ENCODE measurements at regions not wholly inside any gene's neighbourhood (a gene's known extent, or its start where the extent isn't known, plus 50 kb on each side); places are given as distances from the start of the nearest gene placed in this dataset.
"Not testable (repeated sequence)": the region's sequence is repeated elsewhere in the genome, so short reads cannot be mapped to it uniquely, and the experiment has no call there.

DNA sequence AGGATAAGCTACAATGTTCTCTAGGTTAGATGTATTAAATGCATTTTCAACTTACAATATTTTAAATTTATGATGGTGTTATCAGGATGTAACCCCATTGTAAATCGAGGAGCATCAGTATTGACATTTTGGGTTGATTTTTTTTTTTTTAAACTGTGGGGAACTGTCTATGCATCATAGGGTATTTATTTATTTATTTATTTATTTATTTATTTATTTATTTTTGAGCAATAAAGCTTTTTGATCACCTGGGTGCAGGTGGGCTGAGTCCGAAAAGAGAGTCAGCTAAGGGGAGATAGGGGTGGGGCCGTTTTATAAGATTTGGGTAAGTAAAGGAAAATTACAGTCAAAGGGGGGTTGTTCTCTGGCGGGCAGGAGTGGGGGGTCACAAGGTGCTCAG is 367.5 kb downstream of the OXSM start:
- DNase-seq (ENCODE audit: low read depth) = not testable (repeated sequence)

DNA sequence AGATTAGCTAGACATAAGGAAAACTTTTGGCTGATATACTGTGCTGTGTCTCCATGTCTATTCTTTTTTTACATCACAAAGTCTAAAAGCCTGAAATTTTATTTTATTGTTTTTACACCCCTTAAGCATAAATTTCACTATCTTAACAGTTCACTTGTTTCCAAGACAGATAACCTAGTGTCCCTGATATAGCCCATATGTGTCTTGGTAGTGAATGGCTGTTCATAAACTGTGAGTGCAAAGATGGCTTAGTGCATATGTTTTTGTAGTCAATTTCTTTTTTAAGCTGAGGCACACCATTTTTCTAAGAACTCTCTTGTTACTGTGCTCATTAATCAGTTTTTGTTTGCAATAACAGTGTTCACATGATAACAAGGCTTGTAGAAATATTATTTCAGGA is 381.1 kb downstream of the OXSM start:
- DNase-seq (ENCODE audit: low read depth) = no peak

DNA sequence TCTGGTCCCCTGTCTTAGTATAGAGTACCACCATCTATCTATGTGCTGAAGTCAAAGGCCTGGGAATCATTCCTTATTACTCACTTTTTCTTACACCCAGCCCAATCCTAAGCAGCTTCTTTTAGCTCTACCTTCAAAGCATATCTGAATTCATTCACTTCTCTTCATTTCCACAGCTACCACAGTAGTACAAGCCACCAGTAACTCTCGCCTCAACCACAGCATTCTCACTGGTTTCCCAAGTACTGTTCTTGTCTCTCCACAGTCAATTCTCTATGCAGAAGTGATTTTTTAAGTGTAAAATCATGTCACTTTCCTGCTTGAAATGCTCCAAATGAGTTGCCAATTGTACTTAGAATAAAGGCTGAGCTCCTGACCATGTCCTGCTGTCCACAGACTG is 401.7 kb downstream of the OXSM start:
- DNase-seq (ENCODE audit: low read depth) = no peak

DNA sequence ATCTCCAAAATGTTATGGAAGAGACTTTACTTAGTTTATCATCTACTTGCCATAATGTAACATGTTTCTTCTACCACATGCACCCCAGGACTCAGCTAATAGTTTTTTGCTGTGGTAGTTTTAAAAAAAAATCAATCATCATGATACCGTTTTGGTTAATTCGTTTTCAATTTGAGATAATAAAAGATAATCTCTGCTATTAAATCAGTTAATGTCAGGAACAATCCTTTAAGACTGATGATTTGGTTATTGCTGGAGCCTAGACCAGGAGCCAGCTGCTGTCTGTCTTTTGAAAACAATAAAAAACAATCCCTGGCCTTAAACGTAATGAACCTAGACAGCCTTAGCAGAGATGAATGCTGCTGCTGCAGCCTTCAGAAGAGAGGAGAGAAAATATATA is 403.7 kb downstream of the OXSM start:
- no peak for DNase-seq (ENCODE audit: low read depth)

DNA sequence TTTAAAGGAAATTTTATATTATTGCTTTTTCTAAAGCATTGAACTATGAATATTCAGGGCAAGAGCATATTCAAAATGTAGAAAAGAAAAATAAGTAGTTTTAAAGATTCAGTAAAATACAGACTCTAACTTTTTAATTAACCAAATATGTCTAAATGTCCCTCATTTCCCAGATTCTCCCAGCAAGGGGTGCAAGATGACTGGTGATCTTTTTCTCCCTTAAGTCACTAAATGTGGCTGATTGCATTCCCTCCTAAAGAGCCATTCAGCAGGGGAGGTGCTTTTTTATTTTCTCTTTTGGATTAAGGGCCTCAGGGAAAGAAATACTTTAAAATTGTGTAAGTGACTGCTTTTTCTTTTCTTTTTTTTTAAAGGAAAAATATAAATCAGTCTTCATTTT is 406.9 kb downstream of the OXSM start:
- DNase-seq (ENCODE audit: low read depth) = no peak

DNA sequence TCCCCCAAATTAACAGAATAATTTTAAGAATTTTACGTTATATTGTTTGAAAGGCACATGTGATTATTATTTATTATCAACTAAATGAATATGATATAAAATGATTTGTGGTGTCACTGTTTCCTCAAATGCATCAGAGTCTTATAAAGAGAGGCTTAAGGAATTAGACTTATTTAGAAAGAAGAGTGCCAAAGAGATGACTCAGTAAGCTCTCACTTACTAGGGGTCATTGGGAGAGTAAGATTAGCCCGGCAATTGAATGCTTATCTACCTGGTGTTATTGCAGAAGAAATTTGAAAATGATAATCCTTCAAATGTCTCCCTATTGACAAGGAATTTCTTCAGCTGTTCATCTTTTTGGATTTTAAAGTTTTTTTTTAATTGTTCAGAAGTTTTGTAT is 408.7 kb downstream of the OXSM start:
- DNase-seq (ENCODE audit: low read depth) = no peak

DNA sequence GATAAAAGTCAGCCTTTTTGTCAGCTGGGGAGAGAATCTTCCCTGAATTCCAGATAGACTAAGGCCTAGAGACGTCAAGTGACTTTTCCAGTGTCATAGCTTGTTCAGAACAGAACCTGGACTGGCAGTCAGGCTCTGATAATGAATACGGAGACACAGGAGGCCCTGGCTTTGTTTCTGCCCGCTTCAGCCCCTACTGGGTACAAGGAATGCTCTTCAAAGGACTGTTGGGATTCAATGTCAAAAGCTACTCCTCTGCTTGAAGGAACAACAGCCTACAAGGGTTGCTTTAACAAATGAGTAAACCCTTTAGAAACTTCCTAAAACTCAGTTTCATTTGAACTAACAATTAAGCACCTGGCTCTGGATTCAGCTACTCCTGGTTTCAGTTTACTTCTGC is 412.3 kb downstream of the OXSM start:
- no peak for DNase-seq (ENCODE audit: low read depth)

DNA sequence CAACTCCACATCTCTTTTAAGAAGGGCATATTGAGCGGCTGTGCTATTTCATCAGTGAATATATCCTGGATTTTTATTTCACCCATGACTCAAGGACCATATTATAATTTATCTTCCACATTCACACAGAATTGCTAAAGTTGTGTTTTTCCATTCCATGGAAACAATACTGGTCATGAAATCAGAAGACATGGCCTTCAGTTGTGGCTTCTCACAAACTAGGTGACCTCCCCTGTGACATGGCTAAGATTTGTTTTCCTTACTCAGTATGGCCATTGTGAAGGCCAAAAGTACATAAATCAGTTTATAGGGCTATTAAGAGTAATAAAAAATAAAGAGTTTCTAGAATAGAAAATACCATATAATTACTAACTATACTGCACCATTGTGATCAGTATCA is 415.6 kb downstream of the OXSM start:
- no peak for DNase-seq (ENCODE audit: low read depth)

DNA sequence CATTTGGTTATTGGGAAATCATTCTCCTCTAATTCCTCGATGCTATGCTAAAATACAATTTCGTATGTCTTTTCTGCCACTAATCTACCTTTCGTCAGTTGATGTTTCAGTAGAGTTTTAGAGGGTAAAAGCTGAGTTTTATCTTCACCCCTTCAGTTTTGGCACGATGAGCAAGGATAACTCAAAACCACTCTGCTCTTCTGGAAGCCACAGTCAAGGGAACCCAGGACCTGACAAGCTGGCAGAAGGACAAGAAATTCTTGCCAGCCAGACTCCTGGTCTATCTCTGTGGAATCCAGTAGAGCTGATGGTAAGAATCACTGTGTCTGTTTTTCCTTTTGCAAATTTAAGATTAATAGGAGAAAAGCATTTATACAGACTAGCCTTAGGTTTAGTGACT is 414.4 kb upstream of the LRRC3B start:
- DNase-seq (ENCODE audit: low read depth) = no peak

DNA sequence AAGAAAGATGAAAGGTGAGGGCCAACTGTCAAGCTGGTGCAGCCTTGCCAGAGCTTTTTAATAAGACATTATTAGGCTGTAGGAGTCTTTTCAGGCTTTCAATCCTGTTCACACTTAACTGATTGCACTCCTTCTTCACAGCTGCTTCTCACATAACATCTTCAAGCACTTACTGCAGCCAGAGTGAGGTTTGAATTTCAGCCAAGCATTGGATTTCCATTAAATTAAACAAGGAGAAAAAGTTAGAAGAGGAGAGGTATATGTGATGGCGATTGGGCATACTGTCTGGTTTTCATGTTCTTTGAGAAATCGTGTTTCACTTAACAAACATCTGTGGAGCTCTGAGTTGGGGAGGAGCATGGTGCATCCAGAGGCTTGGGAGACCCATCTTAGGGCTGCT is 392.8 kb upstream of the LRRC3B start:
- DNase-seq (ENCODE audit: low read depth) = no peak

DNA sequence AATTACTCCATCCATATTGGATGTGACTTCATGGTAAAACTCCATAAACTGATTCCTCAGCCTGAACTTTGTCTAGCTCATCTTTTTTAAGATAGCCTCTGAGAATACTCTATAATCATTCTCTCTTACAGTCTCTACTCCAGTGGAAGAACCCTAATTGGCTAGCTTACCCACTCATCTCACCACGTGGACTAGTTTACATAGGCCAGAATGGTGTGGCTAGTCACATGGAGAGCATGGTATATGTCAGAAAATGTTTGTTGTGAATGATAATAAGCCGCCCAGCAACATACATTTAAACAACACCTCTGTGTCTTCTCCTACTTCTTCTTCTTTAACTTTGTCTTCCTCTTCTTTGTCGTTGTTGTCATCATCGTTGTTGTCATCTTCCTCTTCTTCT is 389.2 kb upstream of the LRRC3B start:
- DNase-seq (ENCODE audit: low read depth) = no peak

DNA sequence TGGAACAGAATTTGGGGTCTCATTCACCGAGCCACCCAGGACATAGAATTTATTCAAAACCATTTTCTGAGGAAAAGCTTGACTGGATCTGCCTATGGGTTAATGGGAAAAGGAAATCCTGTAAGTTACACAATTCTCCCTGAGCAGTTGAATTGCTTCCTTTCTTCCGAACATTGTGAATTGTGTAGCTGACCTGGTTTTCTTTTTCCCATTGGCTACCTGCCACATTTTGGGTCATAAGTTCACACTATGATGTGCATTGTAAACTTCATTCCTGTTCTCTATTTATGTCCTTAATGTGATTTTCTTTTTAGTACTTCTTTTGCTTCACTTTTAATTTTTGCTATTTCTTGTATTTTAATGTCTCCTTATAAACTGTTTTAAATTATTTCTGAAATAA is 386.0 kb upstream of the LRRC3B start:
- no peak for DNase-seq (ENCODE audit: low read depth)

DNA sequence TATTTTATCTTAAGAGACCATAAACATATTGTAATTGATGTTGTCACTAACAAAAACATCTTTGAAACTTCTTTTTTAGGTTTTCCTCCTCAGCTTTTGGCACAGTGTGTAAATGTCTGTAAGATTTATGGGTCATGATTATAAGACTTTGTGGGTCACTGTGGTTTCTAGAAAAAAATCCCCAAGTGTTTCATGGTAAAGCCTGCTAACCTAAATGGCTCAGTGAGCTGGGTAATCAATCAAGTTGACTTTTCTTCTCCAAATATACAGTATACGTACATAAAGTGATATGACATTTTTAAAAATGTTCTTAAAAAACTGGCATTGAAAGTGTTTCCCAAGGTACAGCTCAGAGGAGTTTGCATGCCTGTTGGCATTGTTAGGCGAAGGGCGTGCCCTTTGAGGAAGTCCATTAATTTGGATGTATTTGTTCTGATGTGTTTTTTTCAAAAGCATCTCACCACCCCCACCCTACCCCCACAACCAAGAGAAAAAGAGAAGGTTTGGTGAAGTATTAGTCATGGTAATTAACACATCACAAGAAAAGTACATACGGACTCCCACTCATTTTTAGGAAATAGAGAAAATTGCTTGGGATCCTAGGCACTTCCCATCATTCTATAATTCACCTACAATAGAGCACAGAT is 385.4 kb upstream of the LRRC3B start:
- no peak for DNase-seq (ENCODE audit: low read depth)

DNA sequence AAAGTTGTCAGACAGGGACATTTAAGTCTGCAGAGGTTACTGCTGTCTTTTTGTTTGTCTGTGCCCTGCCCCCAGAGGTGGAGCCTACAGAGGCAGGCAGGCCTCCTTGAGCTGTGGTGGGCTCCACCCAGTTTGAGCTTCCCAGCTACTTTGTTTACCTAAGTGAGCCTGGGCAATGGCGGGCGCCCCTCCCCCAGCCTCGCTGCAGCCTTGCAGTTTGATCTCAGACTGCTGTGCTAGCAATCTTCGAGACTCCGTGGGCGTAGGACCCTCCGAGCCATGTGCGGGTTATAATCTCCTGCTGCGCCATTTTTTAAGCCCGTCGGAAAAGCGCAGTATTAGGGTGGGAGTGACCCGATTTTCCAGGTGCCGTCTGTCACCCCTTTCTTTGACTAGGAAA is 378.0 kb upstream of the LRRC3B start:
- DNase-seq (ENCODE audit: low read depth) = not testable (repeated sequence)

DNA sequence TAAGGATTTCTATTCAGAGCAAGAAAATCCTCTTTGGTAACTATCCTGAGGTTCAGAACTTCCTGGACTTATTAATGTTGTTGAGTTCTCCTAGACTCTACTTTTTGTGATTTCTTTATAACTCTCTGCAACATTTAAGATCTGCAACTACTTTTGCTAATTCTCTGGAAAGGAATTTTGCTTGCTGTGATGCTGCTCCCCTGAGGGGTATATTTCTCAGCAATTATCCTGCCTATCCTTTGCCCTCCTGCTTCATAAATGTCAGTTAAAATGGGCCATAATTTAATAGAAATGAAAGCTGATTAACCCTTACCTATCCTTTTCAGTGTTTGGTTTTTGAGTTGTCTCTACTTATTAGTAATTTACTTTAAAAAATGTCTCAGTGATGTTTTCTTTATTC is 377.3 kb upstream of the LRRC3B start:
- no peak for DNase-seq (ENCODE audit: low read depth)

DNA sequence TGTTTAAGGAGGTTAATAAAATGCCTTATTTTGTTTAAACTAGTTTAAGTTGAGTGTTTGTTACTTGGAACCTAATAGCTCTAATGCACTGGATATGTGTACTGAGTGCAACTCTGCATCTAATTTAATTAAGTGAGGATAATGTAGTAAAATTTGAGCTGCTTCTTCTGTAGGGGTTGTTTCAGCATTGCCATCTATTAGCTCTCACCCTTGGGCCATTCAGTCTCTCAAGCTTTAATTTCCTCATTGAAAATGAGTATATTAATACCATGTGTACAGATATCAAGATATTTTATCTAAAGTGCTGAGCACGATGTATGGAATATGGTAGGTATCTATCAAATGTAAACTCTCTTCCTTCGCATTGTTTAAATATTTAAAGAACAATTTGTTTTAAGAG is 375.7 kb upstream of the LRRC3B start:
- DNase-seq (ENCODE audit: low read depth) = no peak

DNA sequence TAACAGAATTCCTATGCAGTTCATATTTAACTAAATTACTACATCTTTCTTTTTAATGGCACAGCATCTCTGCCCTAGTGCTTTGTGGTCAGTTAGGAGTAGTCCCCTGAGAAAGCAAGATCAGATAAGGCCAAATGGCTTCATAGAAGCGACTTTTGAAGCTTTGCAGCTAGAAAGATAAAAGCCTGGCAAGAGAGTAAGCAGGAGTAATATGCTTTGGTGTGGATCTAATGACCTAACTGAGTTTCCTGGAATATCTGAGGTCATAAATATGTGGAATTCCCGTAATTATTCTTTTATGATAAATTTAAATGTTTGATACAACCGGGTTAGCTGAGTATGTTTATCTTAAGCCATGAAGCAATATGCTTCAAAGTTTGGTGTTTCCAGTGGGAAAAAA is 374.9 kb upstream of the LRRC3B start:
- no peak for DNase-seq (ENCODE audit: low read depth)

DNA sequence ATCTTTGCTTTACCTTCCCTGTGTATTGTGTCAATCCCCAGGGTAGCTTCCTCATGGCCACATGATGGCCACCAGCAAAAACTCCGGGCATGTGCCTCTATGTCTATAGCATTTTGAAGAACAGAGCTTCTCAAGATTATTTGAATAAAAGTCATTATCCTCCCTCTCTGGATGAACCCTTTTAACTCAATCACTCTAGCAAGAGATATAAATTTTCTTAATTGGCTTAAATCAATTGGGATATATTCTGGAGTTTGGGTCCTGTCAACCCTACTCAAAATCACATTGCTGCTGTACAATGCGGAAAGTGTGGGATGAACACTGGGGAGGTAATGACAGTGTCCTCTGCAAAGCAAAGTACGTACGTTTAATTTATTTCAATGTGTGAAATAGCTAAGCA is 370.6 kb upstream of the LRRC3B start:
- no peak for DNase-seq (ENCODE audit: low read depth)

DNA sequence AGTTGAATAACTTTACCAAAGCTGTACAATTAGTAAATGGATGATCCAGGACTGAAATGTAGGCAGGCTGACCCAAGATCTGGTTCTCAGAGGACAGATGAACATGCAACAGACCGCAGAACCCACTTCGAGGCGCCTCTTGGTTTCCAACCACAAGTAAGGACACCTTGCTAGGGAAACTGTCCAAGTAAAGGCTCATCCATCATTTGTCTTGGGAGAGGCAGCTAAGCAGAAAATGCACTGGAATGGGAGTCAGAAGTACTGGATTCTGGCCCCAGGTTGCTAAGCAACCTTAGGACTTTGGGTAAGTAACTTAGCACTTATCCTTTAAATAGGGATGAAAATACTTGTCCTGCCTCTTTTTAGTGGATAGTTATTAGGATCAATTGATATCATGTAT is 366.3 kb upstream of the LRRC3B start:
- DNase-seq (ENCODE audit: low read depth) = no peak

DNA sequence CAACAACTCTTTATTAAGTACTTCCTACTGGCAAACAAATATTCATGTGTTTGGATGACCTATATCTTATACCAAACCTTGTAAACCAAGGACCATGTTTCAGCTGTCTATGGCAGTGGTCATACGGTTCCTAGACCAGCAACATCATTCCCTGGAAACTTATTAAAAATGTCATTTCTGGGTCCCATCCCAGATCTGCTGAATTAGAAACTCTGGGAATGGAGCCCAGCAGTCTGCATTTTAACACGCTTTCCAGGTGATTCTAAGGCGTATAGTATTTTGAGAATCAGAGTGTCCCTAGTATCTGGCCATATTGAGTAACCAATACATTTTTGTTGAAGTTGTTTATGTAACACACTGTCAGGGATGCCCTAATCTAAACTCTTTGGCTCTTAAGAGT is 363.4 kb upstream of the LRRC3B start:
- no peak for DNase-seq (ENCODE audit: low read depth)

DNA sequence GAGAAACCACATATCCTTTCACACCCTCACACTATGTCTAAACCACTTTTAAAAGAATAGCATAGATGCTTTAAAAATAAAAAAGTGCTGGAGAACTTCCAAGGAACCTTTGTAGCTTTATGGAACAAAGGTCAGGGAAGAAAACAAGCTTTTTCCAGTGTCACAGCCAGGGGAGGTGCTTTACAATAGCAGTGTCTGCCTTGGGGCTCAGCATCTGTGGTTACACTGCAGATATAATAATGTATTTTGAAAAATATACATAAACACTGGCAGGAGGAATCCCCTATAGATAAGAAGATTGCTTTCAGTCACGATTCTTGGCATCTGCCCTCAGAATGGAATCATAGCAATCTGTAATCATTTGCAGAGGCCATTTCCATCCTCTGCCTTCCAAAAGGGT is 362.4 kb upstream of the LRRC3B start:
- no peak for DNase-seq (ENCODE audit: low read depth)

DNA sequence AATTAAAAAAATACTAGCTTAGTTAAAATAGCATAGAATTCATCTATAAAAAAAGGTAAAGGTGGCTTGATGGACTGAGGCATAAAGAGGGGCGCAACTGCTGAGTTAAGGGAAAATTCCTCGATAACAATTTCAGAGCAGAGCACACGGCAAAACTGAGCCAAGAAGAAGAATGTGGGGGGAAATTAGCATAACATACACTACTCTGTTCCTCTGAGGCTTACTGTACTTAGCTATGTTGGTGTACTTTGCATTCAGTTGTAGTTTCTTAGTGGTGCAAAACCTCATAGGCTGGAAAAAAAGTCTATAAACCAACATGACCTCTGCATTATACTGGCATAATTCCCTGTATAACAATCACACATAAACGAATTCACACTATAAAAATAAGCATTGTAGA is 357.9 kb upstream of the LRRC3B start:
- DNase-seq (ENCODE audit: low read depth) = no peak

DNA sequence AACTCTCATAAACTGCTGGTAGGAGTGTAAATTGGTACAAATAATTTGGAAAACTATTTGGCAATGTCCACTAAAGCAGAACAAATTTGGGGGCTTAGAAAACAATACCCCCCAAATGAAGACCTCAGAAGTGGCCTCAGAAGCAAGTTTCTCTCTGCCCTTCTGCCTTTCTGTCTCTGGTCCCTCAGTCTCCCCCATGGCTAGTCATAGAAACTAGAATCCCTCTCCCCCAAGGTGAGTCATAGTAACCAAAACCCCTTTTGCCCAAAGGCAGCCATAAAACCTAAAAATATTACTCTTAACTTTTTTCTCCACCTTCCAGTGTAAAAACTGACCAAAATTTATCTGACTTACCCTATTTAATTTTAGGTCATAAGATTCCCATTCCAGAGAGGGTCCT is 350.7 kb upstream of the LRRC3B start:
- no peak for DNase-seq (ENCODE audit: low read depth)

DNA sequence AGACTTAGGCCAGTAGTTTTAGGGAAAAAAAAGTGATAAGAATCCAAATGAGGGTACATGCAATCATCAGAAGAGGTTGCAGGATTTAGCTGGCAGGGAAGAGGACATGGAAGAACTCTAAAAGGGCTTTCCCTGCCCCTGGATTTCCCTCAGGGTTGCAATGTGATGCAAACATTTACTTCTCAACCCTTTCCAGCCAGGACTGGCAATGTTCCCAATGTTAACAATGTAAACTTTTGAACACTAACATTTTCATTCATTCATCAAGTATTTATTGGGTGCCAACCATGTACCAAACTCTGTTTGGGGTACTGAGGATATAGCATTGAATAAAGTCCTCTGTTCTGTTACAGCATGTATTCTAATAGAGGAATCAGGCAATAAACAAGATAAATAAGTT is 349.4 kb upstream of the LRRC3B start:
- no peak for DNase-seq (ENCODE audit: low read depth)

DNA sequence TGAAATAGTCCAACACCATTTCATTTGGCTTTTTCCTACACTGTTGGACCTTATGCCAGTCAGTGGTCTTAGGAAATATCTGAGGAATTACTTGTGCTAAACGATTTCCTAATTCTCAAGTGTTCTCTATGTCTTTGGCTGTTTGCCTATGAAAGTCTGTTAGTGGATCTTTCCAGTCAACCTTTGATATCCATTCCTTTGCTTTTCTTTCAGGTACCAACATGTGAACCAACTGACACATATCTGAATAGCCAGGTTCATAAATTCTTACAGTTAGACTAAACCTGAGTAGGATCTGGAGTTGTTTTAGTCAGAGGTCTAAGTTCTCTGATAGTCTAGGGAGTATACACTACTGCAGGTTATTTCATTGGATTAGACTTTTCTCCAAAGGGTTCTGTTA is 343.5 kb upstream of the LRRC3B start:
- DNase-seq (ENCODE audit: low read depth) = no peak
